MM.1S (cell line): ENCODE measurements at regions not wholly inside any gene's neighbourhood (a gene's known extent, or its start where the extent isn't known, plus 50 kb on each side); places are given as distances from the start of the nearest gene placed in this dataset.

ENCODE experiments used
- EZH2 ChIP-seq: fragments of 300-600 bp; sonication (generic); optimal IDR thresholded peaks from 2 replicates; pipeline ENCODE3; 2017; ENCODE audit warnings: low read depth, mild to moderate bottlenecking, antibody characterized with exemption, low read length, mixed read lengths
- EZH2phosphoT487 ChIP-seq: fragments of 300-600 bp; sonication (generic); IDR thresholded peaks from 2 replicates; pipeline ENCODE4 v1.6.1; 2018; ENCODE audit warnings: antibody characterized with exemption, low read length
- TF ChIP-seq, protein P1 (sequence below): fragments of 300-600 bp; sonication (generic); IDR thresholded peaks from 2 replicates; pipeline ENCODE4 v1.5.1; 2016; ENCODE audit warnings: antibody characterized with exemption, low read length, mixed read lengths

DNA sequence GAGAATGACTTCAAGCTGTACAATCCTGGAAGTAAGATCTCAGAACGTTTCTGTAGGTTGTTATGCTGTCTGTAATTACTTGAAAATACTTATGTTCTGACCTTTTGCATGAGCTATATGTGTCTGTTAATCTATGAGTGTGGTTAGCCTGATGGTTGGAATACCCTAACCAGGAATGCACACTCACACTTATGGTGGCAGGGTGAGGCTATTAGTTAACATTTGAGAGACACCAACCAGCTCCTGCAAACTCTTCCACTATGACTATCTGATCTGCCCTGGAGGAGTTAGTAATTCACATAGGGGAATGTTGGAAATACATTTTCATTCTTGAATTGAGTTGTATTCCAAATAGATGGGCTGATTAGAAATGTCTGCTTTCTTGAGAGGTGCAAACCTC is 450.3 kb downstream of the INHBA start:
- TF ChIP-seq, protein P1, sequence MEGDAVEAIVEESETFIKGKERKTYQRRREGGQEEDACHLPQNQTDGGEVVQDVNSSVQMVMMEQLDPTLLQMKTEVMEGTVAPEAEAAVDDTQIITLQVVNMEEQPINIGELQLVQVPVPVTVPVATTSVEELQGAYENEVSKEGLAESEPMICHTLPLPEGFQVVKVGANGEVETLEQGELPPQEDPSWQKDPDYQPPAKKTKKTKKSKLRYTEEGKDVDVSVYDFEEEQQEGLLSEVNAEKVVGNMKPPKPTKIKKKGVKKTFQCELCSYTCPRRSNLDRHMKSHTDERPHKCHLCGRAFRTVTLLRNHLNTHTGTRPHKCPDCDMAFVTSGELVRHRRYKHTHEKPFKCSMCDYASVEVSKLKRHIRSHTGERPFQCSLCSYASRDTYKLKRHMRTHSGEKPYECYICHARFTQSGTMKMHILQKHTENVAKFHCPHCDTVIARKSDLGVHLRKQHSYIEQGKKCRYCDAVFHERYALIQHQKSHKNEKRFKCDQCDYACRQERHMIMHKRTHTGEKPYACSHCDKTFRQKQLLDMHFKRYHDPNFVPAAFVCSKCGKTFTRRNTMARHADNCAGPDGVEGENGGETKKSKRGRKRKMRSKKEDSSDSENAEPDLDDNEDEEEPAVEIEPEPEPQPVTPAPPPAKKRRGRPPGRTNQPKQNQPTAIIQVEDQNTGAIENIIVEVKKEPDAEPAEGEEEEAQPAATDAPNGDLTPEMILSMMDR = no peak
- no peak for TF ChIP-seq EZH2
- TF ChIP-seq EZH2phosphoT487 = no peak
